ENCODE measurements at regions not wholly inside any gene's neighbourhood (a gene's known extent, or its start where the extent isn't known, plus 50 kb on each side); places are given as distances from the start of the nearest gene placed in this dataset.

GRCh38 chr6:82711971-82712370, 348.4 kb downstream of the TPBG start:
- no peak overlapping the region for H3K4me3 ChIP-seq (ENCODE audit: low read depth, low read length)
- TF ChIP-seq, protein P1, sequence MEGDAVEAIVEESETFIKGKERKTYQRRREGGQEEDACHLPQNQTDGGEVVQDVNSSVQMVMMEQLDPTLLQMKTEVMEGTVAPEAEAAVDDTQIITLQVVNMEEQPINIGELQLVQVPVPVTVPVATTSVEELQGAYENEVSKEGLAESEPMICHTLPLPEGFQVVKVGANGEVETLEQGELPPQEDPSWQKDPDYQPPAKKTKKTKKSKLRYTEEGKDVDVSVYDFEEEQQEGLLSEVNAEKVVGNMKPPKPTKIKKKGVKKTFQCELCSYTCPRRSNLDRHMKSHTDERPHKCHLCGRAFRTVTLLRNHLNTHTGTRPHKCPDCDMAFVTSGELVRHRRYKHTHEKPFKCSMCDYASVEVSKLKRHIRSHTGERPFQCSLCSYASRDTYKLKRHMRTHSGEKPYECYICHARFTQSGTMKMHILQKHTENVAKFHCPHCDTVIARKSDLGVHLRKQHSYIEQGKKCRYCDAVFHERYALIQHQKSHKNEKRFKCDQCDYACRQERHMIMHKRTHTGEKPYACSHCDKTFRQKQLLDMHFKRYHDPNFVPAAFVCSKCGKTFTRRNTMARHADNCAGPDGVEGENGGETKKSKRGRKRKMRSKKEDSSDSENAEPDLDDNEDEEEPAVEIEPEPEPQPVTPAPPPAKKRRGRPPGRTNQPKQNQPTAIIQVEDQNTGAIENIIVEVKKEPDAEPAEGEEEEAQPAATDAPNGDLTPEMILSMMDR (IDR thresholded peaks at IDR 0.05; ENCODE audit: insufficient read depth, low read length, severe bottlenecking), result no peak
- H3K27me3 ChIP-seq (ENCODE audit: control insufficient read depth, insufficient read depth, low read length), result no peaks in the 10 kb centered on the region
- FAIRE-seq, result no peak
- no peaks in the 10 kb centered on the region for H3K36me3 ChIP-seq (ENCODE audit: control insufficient read depth, insufficient read depth, low read length)
- no peak for DNase-seq (ENCODE audit: low read depth)

DNA sequence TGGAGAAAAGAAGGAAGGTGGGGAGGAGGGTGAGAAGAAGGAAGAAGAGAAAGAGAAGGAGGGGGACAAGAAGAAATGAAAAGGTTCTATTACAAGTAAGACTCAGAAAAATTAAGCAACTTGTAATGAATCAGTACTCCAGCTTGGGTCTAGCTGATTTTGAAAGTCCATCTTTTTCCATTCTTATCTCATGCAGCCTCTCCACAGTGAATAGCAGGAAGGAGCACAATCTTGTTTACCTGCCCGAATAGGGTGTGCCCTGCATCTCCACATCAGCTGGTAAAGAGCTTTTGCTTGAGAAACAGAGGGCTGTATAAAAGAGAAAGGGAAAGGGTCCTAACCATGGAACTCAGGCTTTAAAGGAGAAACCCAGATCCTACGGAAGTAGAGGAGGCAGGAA, 348.8 kb downstream of the TPBG start:
- TF ChIP-seq, protein P1 (IDR thresholded peaks at IDR 0.05; ENCODE audit: insufficient read depth, low read length, severe bottlenecking), result no peak
- Histone ChIP-seq H3K27me3 (ENCODE audit: control insufficient read depth, insufficient read depth, low read length) (no peaks in the 10 kb centered on the region), H3K4me3 (ENCODE audit: low read depth, low read length) (no peak overlapping the region), H3K36me3 (ENCODE audit: control insufficient read depth, insufficient read depth, low read length) (no peaks in the 10 kb centered on the region)
- no peak for FAIRE-seq
- no peak for DNase-seq (ENCODE audit: low read depth)

DNA sequence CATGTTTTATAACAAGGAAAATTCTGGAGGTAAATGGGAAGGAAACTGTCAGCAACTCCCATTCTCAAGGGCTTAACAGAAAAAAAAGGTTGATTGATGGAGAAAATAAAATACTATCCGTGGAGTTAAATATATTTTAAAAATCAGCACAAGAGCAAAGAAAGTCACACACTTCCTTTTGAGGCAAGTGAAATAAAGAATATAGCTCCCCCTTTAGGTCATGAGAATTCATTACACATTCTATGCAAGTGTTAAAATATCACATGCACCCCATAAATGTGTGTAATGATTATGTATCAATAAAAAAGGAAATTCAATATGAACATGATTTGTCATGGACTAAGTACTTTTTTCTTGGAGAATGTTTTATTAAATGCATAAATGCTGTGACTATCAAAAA, 349.2 kb downstream of the TPBG start:
- peak; percentile 16 for DNase-seq (ENCODE audit: low read depth)
- no peak for FAIRE-seq
- TF ChIP-seq, protein P1 (IDR thresholded peaks at IDR 0.05; ENCODE audit: insufficient read depth, low read length, severe bottlenecking), result peak; percentile 33
- no peaks in the 10 kb centered on the region for H3K36me3 ChIP-seq (ENCODE audit: control insufficient read depth, insufficient read depth, low read length)
- H3K27me3 ChIP-seq (ENCODE audit: control insufficient read depth, insufficient read depth, low read length), result no peaks in the 10 kb centered on the region
- H3K4me3 ChIP-seq (ENCODE audit: low read depth, low read length), result no peak overlapping the region

- Histone ChIP-seq H3K36me3 (ENCODE audit: control insufficient read depth, insufficient read depth, low read length) (no peaks in the 10 kb centered on the region), H3K4me3 (ENCODE audit: low read depth, low read length) (no peak overlapping the region), H3K27me3 (ENCODE audit: control insufficient read depth, insufficient read depth, low read length) (no peaks in the 10 kb centered on the region)
- DNase-seq (ENCODE audit: low read depth) (peak; percentile 29), FAIRE-seq (no peak)
- TF ChIP-seq, protein P1 (IDR thresholded peaks at IDR 0.05; ENCODE audit: insufficient read depth, low read length, severe bottlenecking), result no peak
Observed at GRCh38 chr6:82720992-82721391, 344.6 kb downstream of the UBE3D start.

DNA sequence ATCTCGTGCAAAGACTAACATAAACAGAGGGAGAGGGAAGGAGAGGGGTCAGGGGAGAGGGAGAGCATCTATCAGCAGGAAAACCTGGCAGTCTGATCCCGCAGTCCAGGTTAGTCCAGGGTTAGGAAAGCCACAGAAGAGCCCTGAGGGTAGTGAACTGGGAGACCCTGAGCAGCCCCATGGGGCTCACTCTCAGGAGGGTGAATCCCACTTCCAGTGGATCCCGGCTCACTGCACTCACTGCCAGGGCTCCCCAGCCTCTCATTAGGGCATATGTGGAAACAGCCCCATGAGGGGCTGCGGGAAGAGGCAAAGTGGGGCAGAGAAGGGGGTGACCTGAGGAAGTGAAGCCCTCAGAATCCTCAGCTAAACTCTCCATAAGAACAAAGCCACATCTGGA, 329.9 kb downstream of the UBE3D start:
- H3K4me3 ChIP-seq (ENCODE audit: low read depth, low read length), result no peak overlapping the region
- DNase-seq (ENCODE audit: low read depth) (no peak), FAIRE-seq (no peak)
- TF ChIP-seq, protein P1 (IDR thresholded peaks at IDR 0.05; ENCODE audit: insufficient read depth, low read length, severe bottlenecking), result no peak
- H3K27me3 ChIP-seq (ENCODE audit: control insufficient read depth, insufficient read depth, low read length), result peaks cover 1% of the 10 kb centered on the region
- no peaks in the 10 kb centered on the region for H3K36me3 ChIP-seq (ENCODE audit: control insufficient read depth, insufficient read depth, low read length)

- FAIRE-seq (no peak), DNase-seq (ENCODE audit: low read depth) (no peak)
- no peak overlapping the region for H3K4me3 ChIP-seq (ENCODE audit: low read depth, low read length)
- TF ChIP-seq, protein P1 (IDR thresholded peaks at IDR 0.05; ENCODE audit: insufficient read depth, low read length, severe bottlenecking), result no peak
- peaks cover 1% of the 10 kb centered on the region for H3K27me3 ChIP-seq (ENCODE audit: control insufficient read depth, insufficient read depth, low read length)
- H3K36me3 ChIP-seq (ENCODE audit: control insufficient read depth, insufficient read depth, low read length), result no peaks in the 10 kb centered on the region
Observed at GRCh38 chr6:82737965-82738364, 327.7 kb downstream of the UBE3D start.
